ELF-1 (cell line): ENCODE measurements at regions not wholly inside any gene's neighbourhood (a gene's known extent, or its start where the extent isn't known, plus 50 kb on each side); places are given as distances from the start of the nearest gene placed in this dataset.
A peak's percentile ranks its signal among the peaks of the same experiment; 100 is the strongest.
"Not testable (repeated sequence)": the region's sequence is repeated elsewhere in the genome, so short reads cannot be mapped to it uniquely, and the experiment has no call there.

Experiments used
- DNase-seq: peaks from one replicate; pipeline ENCODE4 v3.0.0-alpha.2; 2016; ENCODE audit warnings: low read depth, low spot score

- DNase-seq: peak; percentile 36
Measured at GRCh38 chr14:54252072-54252730, 144.6 kb upstream of the CDKN3 start.

GRCh38 chr14:54253195-54253947 is 143.4 kb upstream of the CDKN3 start:
- DNase-seq: peak; percentile 19

- DNase-seq: no peak
Measured at GRCh38 chr14:54256156-54256555, 140.7 kb upstream of the CDKN3 start.

- DNase-seq: peak; percentile 59
Measured at GRCh38 chr14:54257424-54257823, 139.4 kb upstream of the CDKN3 start.

- no peak for DNase-seq
Measured at GRCh38 chr14:54258382-54258781, 138.4 kb upstream of the CDKN3 start.

- DNase-seq: no peak
Measured at GRCh38 chr14:54259821-54260220, 137.0 kb upstream of the CDKN3 start.

- DNase-seq: peak; percentile 35
Measured at GRCh38 chr14:54261283-54261682, 135.5 kb upstream of the CDKN3 start.

- DNase-seq: not testable (repeated sequence)
Measured at GRCh38 chr14:54266616-54267015, 130.2 kb upstream of the CDKN3 start.

- DNase-seq: no peak
Measured at GRCh38 chr14:54267172-54267571, 129.6 kb upstream of the CDKN3 start.

GRCh38 chr14:54275997-54276725 is 120.6 kb upstream of the CDKN3 start:
- no peak for DNase-seq

GRCh38 chr14:54278087-54278486 is 118.7 kb upstream of the CDKN3 start:
- DNase-seq: no peak

- no peak for DNase-seq
Measured at GRCh38 chr14:54278665-54279295, 118.0 kb upstream of the CDKN3 start.

- no peak for DNase-seq
Measured at GRCh38 chr14:54282849-54283248, 114.0 kb upstream of the CDKN3 start.

GRCh38 chr14:54285030-54285429 is 111.8 kb upstream of the CDKN3 start:
- no peak for DNase-seq

- peak; percentile 89 for DNase-seq
Measured at GRCh38 chr14:54291491-54292191, 105.2 kb upstream of the CDKN3 start.

GRCh38 chr14:54294802-54295201 is 102.0 kb upstream of the CDKN3 start:
- no peak for DNase-seq

- DNase-seq: no peak
Measured at GRCh38 chr14:54299410-54300363, 97.1 kb upstream of the CDKN3 start.

- DNase-seq: no peak
Measured at GRCh38 chr14:54300881-54301280, 95.9 kb upstream of the CDKN3 start.

- DNase-seq: no peak
Measured at GRCh38 chr14:54301359-54301758, 95.4 kb upstream of the CDKN3 start.

GRCh38 chr14:54306806-54307205 is 90.0 kb upstream of the CDKN3 start:
- no peak for DNase-seq
